ENCODE measurements at regions not wholly inside any gene's neighbourhood (a gene's known extent, or its start where the extent isn't known, plus 50 kb on each side); places are given as distances from the start of the nearest gene placed in this dataset.

DNA sequence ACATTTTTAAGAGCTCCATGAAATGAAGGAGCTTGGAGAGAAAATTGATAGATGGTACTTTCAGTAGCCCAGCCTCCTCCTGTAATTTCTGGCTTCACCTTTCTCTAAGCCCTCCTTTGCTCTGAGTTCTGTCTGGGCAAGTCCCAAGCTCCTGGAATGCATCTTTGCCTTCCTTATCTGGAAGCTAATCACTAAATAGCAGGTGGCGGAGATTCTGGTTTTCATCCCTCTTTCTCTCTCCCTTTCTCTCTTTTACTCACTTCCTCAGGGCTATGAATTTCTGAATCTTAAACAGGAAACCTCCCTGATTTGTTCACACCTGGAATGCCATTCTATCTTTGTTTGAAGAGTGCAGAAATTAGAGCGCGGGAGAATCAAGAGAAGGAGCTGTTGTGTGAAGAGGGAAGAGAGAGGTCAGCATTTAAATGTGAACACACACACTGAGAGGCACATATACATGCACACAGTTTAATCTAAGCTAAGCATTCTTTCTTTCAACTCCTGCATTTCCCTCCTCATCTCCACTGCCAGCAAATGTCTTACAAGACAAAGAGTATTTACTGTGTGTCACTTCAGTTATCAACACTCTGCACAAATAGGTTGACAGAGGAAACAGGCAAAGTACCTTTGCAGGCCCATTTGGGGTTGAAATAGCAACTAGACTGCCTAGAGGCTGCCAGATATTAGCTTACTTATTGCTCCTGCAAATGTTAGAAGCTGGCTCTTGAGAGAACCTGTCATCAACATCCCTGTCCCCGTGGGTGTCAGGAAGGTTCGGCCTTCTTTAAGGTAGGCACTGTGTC, 199.4 kb upstream of the CAMK1G start:
- TSS peak; percentile 61 for BruUV-seq (replicated peaks)
- no peaks in the 10 kb centered on the region for H3K36me3 ChIP-seq (ENCODE audit: low read depth)
- peak overlapping the region; percentile 30; the same call in 1 of the 2 replicates for H2AFZ ChIP-seq
- TF ChIP-seq EZH2 (IDR thresholded peaks at IDR 0.05; ENCODE audit: low read depth) (no peak), CTCF (conservative IDR thresholded peaks at IDR 0.05) (no peak)
- no peaks in the 10 kb centered on the region for H4K20me1 ChIP-seq (ENCODE audit: insufficient read depth)
- H3K27me3 ChIP-seq (ENCODE audit: insufficient read depth, low read depth), result no peaks in the 10 kb centered on the region
- peaks cover 43% of the 10 kb centered on the region for H3F3A ChIP-seq (ENCODE audit: insufficient read depth, low read depth)
- H3K9me2 ChIP-seq (ENCODE audit: insufficient read depth), result no peaks in the 10 kb centered on the region
- peak overlapping the region; percentile 77 for H3K27ac ChIP-seq
- H3K4me2 ChIP-seq, result peak overlapping the region; percentile 57
- intact Hi-C loops (cut with micrococcal nuclease; ENCODE audit: unreplicated experiment), result loop anchor here (1.0 kb wide), 3 partner anchors 20 to 49 kb away; no protein-coding TSS in a partner anchor
- ChIA-PET CTCF (interaction anchor here (0.6 to 1.7 kb wide), 6 partner anchors 14 to 1363 kb away, joined by 3 to 5 read pairs (median 4); no protein-coding TSS in a partner anchor), POLR2A (ENCODE audit: unreplicated experiment) (interaction anchor here (0.5 to 1.7 kb wide), 10 partner anchors 17 to 1560 kb away, joined by 3 to 25 read pairs (median 8); no protein-coding TSS in a partner anchor)
- H3K9me3 ChIP-seq (ENCODE audit: insufficient read depth, low read depth), result peaks cover 8% of the 10 kb centered on the region; the same call in 1 of the 2 replicates
- no peaks in the 10 kb centered on the region for H3K79me2 ChIP-seq (ENCODE audit: low read depth)
- peak; percentile 55 to 90 for DNase-seq
- peaks cover 69% of the 10 kb centered on the region for H3K4me1 ChIP-seq (replicated peaks; ENCODE audit: insufficient read depth)
- no peak overlapping the region for H3K4me3 ChIP-seq

- Histone ChIP-seq H3K79me2 (ENCODE audit: low read depth) (no peaks in the 10 kb centered on the region), H3K27ac (peak overlapping the region; percentile 77), H3K9me2 (ENCODE audit: insufficient read depth) (no peaks in the 10 kb centered on the region), H3K36me3 (ENCODE audit: low read depth) (no peaks in the 10 kb centered on the region), H3F3A (ENCODE audit: insufficient read depth, low read depth) (peaks cover 50% of the 10 kb centered on the region), H3K4me3 (no peak overlapping the region), H3K4me2 (peak overlapping the region; percentile 57), H3K27me3 (ENCODE audit: insufficient read depth, low read depth) (no peaks in the 10 kb centered on the region), H2AFZ (no peak overlapping the region), H4K20me1 (ENCODE audit: insufficient read depth) (no peaks in the 10 kb centered on the region), H3K4me1 (replicated peaks; ENCODE audit: insufficient read depth) (peaks cover 77% of the 10 kb centered on the region), H3K9me3 (ENCODE audit: insufficient read depth, low read depth) (peaks cover 8% of the 10 kb centered on the region; the same call in 1 of the 2 replicates)
- POLR2A ChIA-PET (ENCODE audit: unreplicated experiment), result interaction anchor here (0.6 to 1.7 kb wide), 4 partner anchors 18 to 49 kb away, joined by 4 to 25 read pairs (median 15); no protein-coding TSS in a partner anchor
- no peak for TF ChIP-seq CTCF (conservative IDR thresholded peaks at IDR 0.05)
- no peak for TF ChIP-seq EZH2 (IDR thresholded peaks at IDR 0.05; ENCODE audit: low read depth)
- CTCF ChIA-PET, result interaction anchor here (1.0 to 1.7 kb wide), 3 partner anchors 13 to 31 kb away, joined by 4 to 5 read pairs (median 4); no protein-coding TSS in a partner anchor
- intact Hi-C loops (cut with micrococcal nuclease; ENCODE audit: unreplicated experiment), result loop anchor here (1.0 kb wide), 3 partner anchors 21 to 48 kb away; no protein-coding TSS in a partner anchor
- BruUV-seq (replicated peaks), result no TSS peak
- DNase-seq, result peak in 1 of 2 experiments; percentile 58
Measured at GRCh38 chr1:209384710-209385550, 198.6 kb upstream of the CAMK1G start.

DNA sequence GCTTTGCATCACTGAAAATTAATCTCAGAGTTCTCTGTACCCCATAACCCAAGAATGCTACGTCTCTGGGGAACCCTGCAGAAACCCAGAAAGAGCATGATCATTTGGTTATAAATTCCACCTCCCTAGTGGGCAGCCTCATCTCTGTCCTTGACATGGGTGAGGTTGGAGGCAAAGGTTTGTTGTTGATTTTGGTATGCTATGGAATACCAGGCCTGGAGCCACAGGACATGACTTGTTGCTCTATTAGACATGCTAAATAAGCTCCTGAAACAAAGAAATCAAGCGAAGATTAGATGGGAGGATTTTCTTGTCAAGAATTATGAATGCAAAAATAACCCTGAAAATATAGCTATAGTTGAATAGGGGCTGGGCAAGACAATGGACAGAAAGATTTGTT, 197.4 kb upstream of the CAMK1G start:
- intact Hi-C loops (cut with micrococcal nuclease; ENCODE audit: unreplicated experiment), result no loop called here
- H3F3A ChIP-seq (ENCODE audit: insufficient read depth, low read depth), result peaks cover 50% of the 10 kb centered on the region
- no peaks in the 10 kb centered on the region for H3K9me2 ChIP-seq (ENCODE audit: insufficient read depth)
- H3K4me2 ChIP-seq, result no peak overlapping the region
- ChIA-PET POLR2A (ENCODE audit: unreplicated experiment) (no interaction called here), CTCF (no interaction called here)
- no peaks in the 10 kb centered on the region for H3K79me2 ChIP-seq (ENCODE audit: low read depth)
- no peak overlapping the region for H3K4me3 ChIP-seq
- H3K36me3 ChIP-seq (ENCODE audit: low read depth), result no peaks in the 10 kb centered on the region
- peak overlapping the region; percentile 96; the same call in 1 of the 2 replicates for H3K27ac ChIP-seq
- no peak for TF ChIP-seq EZH2 (IDR thresholded peaks at IDR 0.05; ENCODE audit: low read depth)
- TF ChIP-seq CTCF (conservative IDR thresholded peaks at IDR 0.05), result no peak
- H3K4me1 ChIP-seq (replicated peaks; ENCODE audit: insufficient read depth), result peaks cover 90% of the 10 kb centered on the region
- no peak for DNase-seq
- H2AFZ ChIP-seq, result no peak overlapping the region
- H3K9me3 ChIP-seq (ENCODE audit: insufficient read depth, low read depth), result peaks cover 11% of the 10 kb centered on the region; the same call in 1 of the 2 replicates
- H4K20me1 ChIP-seq (ENCODE audit: insufficient read depth), result no peaks in the 10 kb centered on the region
- no peaks in the 10 kb centered on the region for H3K27me3 ChIP-seq (ENCODE audit: insufficient read depth, low read depth)
- no TSS peak for BruUV-seq (replicated peaks)

All from PC-9 (cell line).